ENCODE measurements at regions not wholly inside any gene's neighbourhood (a gene's known extent, or its start where the extent isn't known, plus 50 kb on each side); places are given as distances from the start of the nearest gene placed in this dataset.

DNA sequence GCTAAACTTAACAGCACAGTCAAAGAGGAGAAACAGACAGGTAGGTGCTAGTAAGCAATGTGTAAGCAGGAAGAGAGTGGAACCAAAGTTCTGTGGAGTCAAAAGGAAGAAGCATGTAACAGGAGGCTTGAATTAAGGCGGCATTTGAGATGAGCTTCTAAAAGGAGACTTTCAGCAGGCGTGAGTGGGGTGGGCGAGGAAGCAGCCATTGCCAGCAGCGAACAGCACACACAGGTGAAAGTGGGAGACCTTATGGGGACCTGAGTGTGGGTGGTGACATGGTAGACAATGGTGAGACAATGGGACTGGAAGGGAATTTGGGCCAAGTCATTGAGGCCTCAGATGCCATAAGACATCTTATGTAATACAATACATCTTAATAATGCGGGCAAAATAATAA is 195.0 kb downstream of the PAX1 start:
- no peak overlapping the region for H2AFZ ChIP-seq (ENCODE audit: insufficient read depth, low read depth, low read length, poor library complexity, severe bottlenecking)
- DNase-seq, result no peak
- H3K27me3 Mint-ChIP-seq (ENCODE audit: low read depth in 3 of 3), result no peaks in the 10 kb centered on the region
- H3K4me1 ChIP-seq (ENCODE audit: control insufficient read depth in 1 of 2, insufficient read depth in 2 of 2, low read length in 2 of 2), result no peaks in the 10 kb centered on the region
- H3K4me1 Mint-ChIP-seq, result no peaks in the 10 kb centered on the region
- WGBS (ENCODE audit: insufficient coverage), result 93% methylated on average over 5 of the region's 5 CpGs
- no peaks in the 10 kb centered on the region for H3K36me3 ChIP-seq (replicated peaks in 1 of 2; ENCODE audit: control insufficient read depth in 1 of 2, insufficient read depth in 2 of 2, low read length in 2 of 2)
- no peak overlapping the region for H3K4me2 ChIP-seq (replicated peaks; ENCODE audit: extremely low read depth, low read length, poor library complexity, severe bottlenecking)
- H3K9ac ChIP-seq (ENCODE audit: insufficient read depth, low read length, poor library complexity, severe bottlenecking), result no peak overlapping the region
- H3K4me3 ChIP-seq (replicated peaks in 1 of 3; ENCODE audit: low read depth in 2 of 3, low read length in 3 of 3), result no peak overlapping the region
- H3K27me3 ChIP-seq (ENCODE audit: control insufficient read depth in 2 of 2, insufficient read depth in 2 of 2, low read length in 2 of 2), result no peaks in the 10 kb centered on the region
- no peak overlapping the region for H3K27ac Mint-ChIP-seq
- no peak overlapping the region for H3K4me3 Mint-ChIP-seq
- H4K20me1 ChIP-seq (ENCODE audit: insufficient read depth, low read length), result no peaks in the 10 kb centered on the region
- H3K9me3 ChIP-seq (replicated peaks in 1 of 2; ENCODE audit: control insufficient read depth in 1 of 2, insufficient read depth in 1 of 2, low read length in 2 of 2), result peaks cover 14 to 17% of the 10 kb centered on the region in 2 donors
- H3K36me3 Mint-ChIP-seq, result no peaks in the 10 kb centered on the region
- H3K27ac ChIP-seq (ENCODE audit: low read depth in 1 of 2, low read length in 2 of 2), result no peak overlapping the region
- intact Hi-C loops (cut with micrococcal nuclease), result no loop called here
- peaks cover 0 to 11% (median 2%) of the 10 kb centered on the region in 7 donors for H3K9me3 Mint-ChIP-seq
- TF ChIP-seq, protein P1, sequence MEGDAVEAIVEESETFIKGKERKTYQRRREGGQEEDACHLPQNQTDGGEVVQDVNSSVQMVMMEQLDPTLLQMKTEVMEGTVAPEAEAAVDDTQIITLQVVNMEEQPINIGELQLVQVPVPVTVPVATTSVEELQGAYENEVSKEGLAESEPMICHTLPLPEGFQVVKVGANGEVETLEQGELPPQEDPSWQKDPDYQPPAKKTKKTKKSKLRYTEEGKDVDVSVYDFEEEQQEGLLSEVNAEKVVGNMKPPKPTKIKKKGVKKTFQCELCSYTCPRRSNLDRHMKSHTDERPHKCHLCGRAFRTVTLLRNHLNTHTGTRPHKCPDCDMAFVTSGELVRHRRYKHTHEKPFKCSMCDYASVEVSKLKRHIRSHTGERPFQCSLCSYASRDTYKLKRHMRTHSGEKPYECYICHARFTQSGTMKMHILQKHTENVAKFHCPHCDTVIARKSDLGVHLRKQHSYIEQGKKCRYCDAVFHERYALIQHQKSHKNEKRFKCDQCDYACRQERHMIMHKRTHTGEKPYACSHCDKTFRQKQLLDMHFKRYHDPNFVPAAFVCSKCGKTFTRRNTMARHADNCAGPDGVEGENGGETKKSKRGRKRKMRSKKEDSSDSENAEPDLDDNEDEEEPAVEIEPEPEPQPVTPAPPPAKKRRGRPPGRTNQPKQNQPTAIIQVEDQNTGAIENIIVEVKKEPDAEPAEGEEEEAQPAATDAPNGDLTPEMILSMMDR (IDR thresholded peaks at IDR 0.05), result no peak
- no peaks in the 10 kb centered on the region for H3K79me2 ChIP-seq (ENCODE audit: insufficient read depth, low read length)

DNA sequence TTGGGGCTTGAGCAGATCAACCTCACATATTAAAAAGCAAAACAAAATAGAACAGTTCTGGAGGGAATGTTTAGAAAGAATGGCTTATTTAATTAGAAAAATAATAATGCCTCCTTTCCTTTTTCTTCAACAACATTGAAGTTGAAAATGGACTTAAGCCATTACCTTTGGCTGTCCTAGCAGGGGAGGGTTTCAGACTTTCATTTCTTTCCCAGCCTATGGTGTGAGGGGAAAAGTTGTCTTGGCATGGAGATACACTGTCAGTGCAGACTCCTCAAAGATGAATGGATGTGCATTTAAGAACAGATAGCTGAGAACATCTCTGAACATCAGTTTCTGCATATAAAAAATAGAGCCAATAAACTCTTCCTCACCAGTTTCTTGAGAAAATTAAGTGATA is 169.5 kb downstream of the PAX1 start:
- Histone ChIP-seq H3K27me3 (ENCODE audit: control insufficient read depth in 2 of 2, insufficient read depth in 2 of 2, low read length in 2 of 2) (no peaks in the 10 kb centered on the region), H3K9ac (ENCODE audit: insufficient read depth, low read length, poor library complexity, severe bottlenecking) (no peak overlapping the region), H3K4me2 (replicated peaks; ENCODE audit: extremely low read depth, low read length, poor library complexity, severe bottlenecking) (no peak overlapping the region), H3K4me1 (ENCODE audit: control insufficient read depth in 1 of 2, insufficient read depth in 2 of 2, low read length in 2 of 2) (no peaks in the 10 kb centered on the region), H3K36me3 (replicated peaks in 1 of 2; ENCODE audit: control insufficient read depth in 1 of 2, insufficient read depth in 2 of 2, low read length in 2 of 2) (no peaks in the 10 kb centered on the region), H3K27ac (ENCODE audit: low read depth in 1 of 2, low read length in 2 of 2) (no peak overlapping the region), H3K79me2 (ENCODE audit: insufficient read depth, low read length) (no peaks in the 10 kb centered on the region), H3K9me3 (replicated peaks in 1 of 2; ENCODE audit: control insufficient read depth in 1 of 2, insufficient read depth in 1 of 2, low read length in 2 of 2) (peaks cover 16 to 18% of the 10 kb centered on the region in 2 donors), H3K4me3 (replicated peaks in 1 of 3; ENCODE audit: low read depth in 2 of 3, low read length in 3 of 3) (no peak overlapping the region), H4K20me1 (ENCODE audit: insufficient read depth, low read length) (no peaks in the 10 kb centered on the region), H2AFZ (ENCODE audit: insufficient read depth, low read depth, low read length, poor library complexity, severe bottlenecking) (no peak overlapping the region)
- no peak overlapping the region for H3K4me3 Mint-ChIP-seq
- intact Hi-C loops (cut with micrococcal nuclease), result no loop called here
- no peak overlapping the region for H3K27ac Mint-ChIP-seq
- DNase-seq, result no peak
- H3K9me3 Mint-ChIP-seq, result peaks cover 2 to 10% (median 4%) of the 10 kb centered on the region in 7 donors
- TF ChIP-seq, protein P1 (IDR thresholded peaks at IDR 0.05), result no peak
- H3K36me3 Mint-ChIP-seq, result no peaks in the 10 kb centered on the region
- no peaks in the 10 kb centered on the region for H3K27me3 Mint-ChIP-seq (ENCODE audit: low read depth in 3 of 3)
- no peaks in the 10 kb centered on the region for H3K4me1 Mint-ChIP-seq

Measured in CD14-positive monocyte (primary cell).